HG02938 (cell line): ENCODE measurements at regions not wholly inside any gene's neighbourhood (a gene's known extent, or its start where the extent isn't known, plus 50 kb on each side); places are given as distances from the start of the nearest gene placed in this dataset.
A peak's percentile ranks its signal among the peaks of the same experiment; 100 is the strongest.

ENCODE experiments used
- ATAC-seq: cut with Tn5 transposase; IDR thresholded peaks from one replicate; pipeline ENCODE4 v1.9.1; 2021; ENCODE audit warnings: mild to moderate bottlenecking, moderate library complexity; ENCODE audit not compliant: unreplicated experiment

GRCh38 chr1:218809625-218810024, 364.1 kb upstream of the LYPLAL1 start:
- no peak for ATAC-seq

DNA sequence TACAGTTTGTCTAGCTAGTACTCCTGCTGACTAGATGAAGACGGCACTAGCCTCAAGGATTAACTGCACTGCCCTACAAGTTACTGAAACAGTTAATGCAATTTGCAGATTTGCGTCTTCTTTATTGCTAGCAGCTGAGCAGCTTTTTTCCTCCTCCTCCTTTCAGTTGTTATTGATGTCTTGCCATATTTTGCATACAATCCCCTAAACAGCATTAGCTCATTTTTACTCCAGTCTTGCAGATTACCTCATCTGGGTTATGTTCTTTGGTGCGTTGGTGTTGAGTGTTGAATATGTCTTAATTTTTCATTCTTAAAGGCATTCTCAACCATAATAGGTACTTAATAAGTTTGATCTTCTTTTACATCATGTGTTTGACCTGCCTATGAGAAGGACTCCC, 363.4 kb upstream of the LYPLAL1 start:
- ATAC-seq = no peak

- ATAC-seq = no peak
Observed at GRCh38 chr1:218811497-218811896, 362.2 kb upstream of the LYPLAL1 start.

DNA sequence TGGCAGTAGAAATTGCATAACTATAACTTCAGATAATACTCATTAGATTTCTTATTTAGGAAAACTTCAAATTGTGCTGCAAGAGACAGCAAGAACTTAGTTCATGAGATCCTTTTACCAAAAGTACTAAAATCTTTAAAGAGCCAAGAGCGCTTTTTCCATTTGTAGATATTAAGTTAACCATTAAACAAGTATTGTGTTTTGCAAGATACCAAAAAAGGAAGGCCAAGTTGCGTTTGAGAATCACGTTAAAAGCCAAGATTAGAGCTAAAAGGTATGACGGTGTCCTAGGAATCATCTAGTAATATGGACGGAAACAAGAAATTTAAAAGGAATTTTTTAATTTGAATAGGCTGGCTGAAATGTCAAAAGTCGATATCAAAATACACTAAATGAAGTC, 361.3 kb upstream of the LYPLAL1 start:
- no peak for ATAC-seq

GRCh38 chr1:218813237-218813636, 360.4 kb upstream of the LYPLAL1 start:
- ATAC-seq = no peak

- no peak for ATAC-seq
Observed at GRCh38 chr1:218815076-218815475, 358.6 kb upstream of the LYPLAL1 start.

DNA sequence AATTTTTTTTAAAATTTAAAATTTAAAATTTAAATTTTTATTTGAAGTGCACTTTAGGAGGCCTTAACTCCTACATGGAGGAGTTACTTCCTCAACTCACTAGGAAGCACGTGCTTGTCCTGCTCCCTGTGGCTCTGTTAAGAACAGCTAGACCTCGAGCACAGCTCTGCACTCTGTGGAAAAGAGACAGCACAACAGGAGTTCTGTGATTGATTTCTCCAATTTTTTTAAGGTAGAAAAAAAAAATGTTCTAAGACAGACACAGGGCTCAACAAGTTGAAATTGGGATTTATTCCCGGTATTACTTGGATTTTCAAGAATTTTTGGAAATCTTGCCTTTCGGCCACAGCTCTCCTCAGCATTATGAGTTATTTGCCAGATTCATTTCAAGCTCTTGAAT, 356.6 kb upstream of the LYPLAL1 start:
- no peak for ATAC-seq

DNA sequence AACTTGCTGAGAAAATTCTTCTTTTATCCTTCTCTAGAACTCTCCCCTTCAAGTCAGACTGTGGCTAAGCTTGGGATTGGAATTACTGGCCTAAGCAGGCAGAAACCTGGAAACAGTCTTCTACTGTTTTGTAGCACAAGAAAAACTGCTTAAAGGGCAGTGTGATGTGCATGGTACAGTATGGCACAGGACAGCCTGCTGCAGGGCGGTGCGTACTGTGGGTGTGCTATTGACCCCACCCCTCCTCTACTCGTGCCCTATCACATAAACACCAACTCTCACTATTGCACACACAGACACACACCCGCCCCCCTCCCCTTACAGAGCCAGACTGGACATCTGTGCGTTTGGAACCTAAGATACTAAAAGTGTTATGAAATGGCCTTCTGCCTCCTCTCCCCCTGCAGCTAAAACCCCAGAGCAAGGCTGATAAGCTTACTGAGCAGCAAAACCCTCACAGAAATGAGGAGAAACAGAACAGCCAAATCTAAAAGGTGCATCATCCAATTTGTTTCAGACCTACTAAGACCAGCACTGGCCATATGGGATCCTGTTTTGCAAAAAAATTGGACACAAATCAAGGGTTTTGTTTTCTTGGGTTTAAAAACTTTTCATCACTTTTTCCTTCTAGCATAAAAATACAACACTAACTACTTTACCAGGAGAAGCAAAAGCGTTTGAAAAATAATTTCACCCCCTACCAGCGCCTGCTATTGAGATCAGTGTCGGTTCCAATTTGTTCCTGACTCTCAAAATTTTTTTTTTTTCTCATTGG, 355.8 kb upstream of the LYPLAL1 start:
- ATAC-seq = no peak

DNA sequence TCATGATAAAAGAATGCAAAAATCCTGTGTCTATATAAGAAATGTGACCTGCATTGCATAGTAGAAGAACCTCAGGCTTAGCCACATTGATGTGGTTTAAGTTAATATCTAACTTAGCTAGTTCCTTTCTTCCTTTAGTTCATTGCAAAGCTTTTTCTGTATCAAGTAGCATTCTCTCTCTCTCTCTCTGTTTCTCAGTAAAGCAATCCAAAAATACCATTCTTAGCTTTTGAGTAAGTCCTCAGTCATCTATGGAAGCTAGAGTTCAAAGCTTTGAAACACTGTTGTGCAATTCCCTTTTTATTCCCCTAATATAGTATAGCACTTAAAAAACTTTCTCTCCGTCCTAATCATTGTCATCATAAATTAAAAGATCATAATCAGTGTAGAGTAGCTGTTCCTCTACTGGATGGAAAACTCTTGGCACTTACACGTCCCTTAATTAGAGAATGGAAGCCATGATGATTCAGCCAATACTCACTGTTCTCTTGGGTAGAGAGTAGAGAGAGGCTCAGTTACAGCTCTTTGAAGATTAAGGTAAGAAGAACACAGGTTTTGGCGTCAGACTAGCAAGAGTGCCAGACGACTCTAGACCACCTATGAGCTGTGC, 350.3 kb upstream of the LYPLAL1 start:
- ATAC-seq = peak; percentile 91

DNA sequence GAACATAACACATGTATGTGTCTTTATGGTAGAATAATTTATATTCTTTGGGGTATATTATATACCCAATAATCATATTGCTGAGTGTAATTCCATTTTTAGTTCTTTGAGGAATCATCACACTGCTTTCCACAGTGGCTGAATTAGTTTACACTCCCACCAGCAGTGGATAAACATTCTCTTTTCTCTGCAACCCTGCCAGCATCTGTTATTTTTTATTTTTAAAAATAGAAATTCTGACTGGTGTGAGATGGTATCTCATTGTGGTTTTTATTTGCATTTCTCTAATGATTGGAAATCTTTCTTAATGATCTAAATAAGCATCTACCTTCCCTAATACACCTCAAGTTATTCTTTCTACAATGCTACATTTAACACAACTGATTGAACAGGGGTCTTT, 346.2 kb upstream of the LYPLAL1 start:
- no peak for ATAC-seq

DNA sequence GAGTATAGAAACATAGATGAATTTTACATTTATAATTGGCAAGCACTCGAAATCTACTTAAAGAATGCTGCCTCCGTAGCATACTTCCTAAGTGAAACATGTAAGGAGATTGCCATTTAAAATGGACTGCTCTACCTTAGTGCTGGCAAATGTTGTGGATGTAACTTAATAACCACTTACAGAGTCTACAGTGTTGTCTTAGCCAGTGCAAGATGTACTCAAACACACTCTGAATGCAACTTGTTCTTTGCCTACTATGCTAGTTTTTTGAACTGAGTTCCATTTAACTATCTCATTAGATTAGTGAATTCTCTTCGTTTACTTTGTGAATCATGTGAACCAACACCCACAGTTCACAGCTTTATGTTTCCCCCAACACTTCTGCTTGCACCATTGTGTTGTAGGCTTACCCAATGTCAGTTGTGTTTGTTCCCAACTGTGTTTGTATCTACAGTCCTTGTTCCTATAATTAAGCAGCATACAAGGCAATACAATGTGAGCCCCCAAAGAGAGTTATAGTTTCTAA, 345.5 kb upstream of the LYPLAL1 start:
- ATAC-seq = no peak

- ATAC-seq = no peak
Observed at GRCh38 chr1:218829097-218829496, 344.6 kb upstream of the LYPLAL1 start.

- no peak for ATAC-seq
Observed at GRCh38 chr1:218835609-218836008, 338.1 kb upstream of the LYPLAL1 start.

GRCh38 chr1:218836264-218836663, 337.4 kb upstream of the LYPLAL1 start:
- ATAC-seq = no peak

DNA sequence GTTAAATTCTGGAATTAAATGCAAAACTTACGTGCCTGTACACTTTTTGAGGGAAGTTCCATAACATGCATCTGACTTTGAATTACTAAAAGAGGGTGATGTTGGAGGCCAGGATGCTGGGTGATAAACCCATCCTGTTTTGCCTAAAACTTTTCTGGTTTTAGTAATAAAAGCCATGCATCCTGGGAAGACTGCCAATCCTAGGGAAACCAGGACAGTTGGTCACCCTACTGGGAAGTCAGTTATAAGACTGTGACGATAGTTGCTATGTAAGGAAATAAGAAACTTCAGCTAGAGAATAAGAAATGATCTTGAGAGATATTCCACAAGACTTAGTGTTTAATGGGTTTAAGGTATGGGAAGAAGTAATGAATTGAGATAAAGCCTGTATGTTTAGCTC, 336.6 kb upstream of the LYPLAL1 start:
- no peak for ATAC-seq

- no peak for ATAC-seq
Observed at GRCh38 chr1:218845589-218845988, 328.1 kb upstream of the LYPLAL1 start.

- ATAC-seq = no peak
Observed at GRCh38 chr1:218846181-218846580, 327.5 kb upstream of the LYPLAL1 start.

GRCh38 chr1:218847089-218847768, 326.4 kb upstream of the LYPLAL1 start:
- ATAC-seq = no peak

- ATAC-seq = no peak
Observed at GRCh38 chr1:218848009-218848408, 325.7 kb upstream of the LYPLAL1 start.

DNA sequence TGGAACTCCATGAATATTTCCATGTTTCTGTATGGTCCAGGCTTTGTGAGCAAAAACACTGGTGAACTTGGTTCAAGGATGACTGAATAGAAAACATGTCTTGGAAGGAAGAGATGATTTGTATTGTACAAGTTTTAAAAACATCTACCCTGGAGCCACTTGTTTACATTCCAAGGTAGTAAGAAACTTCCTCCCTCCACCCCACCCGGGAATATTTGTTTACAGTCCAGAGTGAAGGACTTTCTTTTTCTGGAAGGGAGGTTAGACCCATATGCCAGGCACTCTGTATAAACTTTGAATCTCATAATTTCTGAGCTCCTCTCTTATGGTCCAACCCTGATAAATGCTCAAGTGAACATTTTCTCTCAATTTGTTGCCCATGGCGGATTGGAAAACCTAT, 323.3 kb upstream of the LYPLAL1 start:
- ATAC-seq = no peak

GRCh38 chr1:218851586-218851985, 322.1 kb upstream of the LYPLAL1 start:
- ATAC-seq = no peak

GRCh38 chr1:218852527-218852926, 321.2 kb upstream of the LYPLAL1 start:
- ATAC-seq = no peak
